BLaER1 (cell line): ENCODE measurements at regions not wholly inside any gene's neighbourhood (a gene's known extent, or its start where the extent isn't known, plus 50 kb on each side); places are given as distances from the start of the nearest gene placed in this dataset.

Source experiments
- H3K27ac ChIP-seq: shearing (Covaris generic); formaldehyde crosslinking; 2 replicates; pipeline ENCODE4 v1.8.1; 2022
- H3K27me3 ChIP-seq: shearing (Covaris generic); formaldehyde crosslinking; 2 replicates; pipeline ENCODE4 v1.8.1; 2022
- H3K36me3 ChIP-seq: shearing (Covaris generic); formaldehyde crosslinking; 2 replicates; pipeline ENCODE4 v1.8.1; 2022
- H3K4me1 ChIP-seq: shearing (Covaris generic); formaldehyde crosslinking; 2 replicates; pipeline ENCODE4 v1.8.1; 2022
- H3K4me2 ChIP-seq: shearing (Covaris generic); formaldehyde crosslinking; 2 replicates; pipeline ENCODE4 v1.8.1; 2022
- H3K4me3 ChIP-seq: shearing (Covaris generic); formaldehyde crosslinking; 2 replicates; pipeline ENCODE4 v1.8.1; 2022
- H3K9ac ChIP-seq: shearing (Covaris generic); formaldehyde crosslinking; 2 replicates; pipeline ENCODE4 v1.8.1; 2022
- H3K9me3 ChIP-seq: shearing (Covaris generic); formaldehyde crosslinking; 2 replicates; pipeline ENCODE4 v1.8.1; 2022
- H4K20me1 ChIP-seq: shearing (Covaris generic); formaldehyde crosslinking; 2 replicates; pipeline ENCODE4 v1.8.1; 2022
- Cebpa-rat ChIP-seq: shearing (Covaris generic); IDR thresholded peaks from 2 replicates; pipeline ENCODE4 v1.8.1; 2022

DNA sequence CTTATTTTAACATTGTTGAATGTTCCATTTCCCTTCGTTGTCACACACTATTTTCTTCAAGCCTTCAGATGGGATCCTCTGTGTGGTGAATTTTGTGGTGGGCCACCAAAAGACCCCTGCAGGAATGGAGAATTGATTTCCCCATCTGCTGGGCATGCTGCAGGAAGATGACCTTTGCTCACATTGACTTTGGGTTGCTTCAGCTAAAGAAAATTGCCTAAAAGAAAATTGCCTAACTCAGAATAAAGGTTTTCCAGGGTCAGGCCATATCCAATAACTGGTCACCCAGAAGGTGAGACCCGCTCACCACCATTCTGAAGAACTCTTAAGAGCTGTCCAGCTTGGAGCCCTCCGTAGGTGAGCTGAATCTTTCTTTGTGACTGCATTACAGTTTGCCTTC lies 192.5 kb downstream of the CDH7 start:
- Histone ChIP-seq H3K4me2 (no peak overlapping the region), H3K27ac (no peak overlapping the region), H4K20me1 (no peaks in the 10 kb centered on the region), H3K9ac (no peak overlapping the region), H3K36me3 (no peaks in the 10 kb centered on the region), H3K4me1 (no peaks in the 10 kb centered on the region), H3K27me3 (no peaks in the 10 kb centered on the region), H3K4me3 (no peak overlapping the region), H3K9me3 (no peaks in the 10 kb centered on the region)
- no peak for TF ChIP-seq Cebpa-rat

DNA sequence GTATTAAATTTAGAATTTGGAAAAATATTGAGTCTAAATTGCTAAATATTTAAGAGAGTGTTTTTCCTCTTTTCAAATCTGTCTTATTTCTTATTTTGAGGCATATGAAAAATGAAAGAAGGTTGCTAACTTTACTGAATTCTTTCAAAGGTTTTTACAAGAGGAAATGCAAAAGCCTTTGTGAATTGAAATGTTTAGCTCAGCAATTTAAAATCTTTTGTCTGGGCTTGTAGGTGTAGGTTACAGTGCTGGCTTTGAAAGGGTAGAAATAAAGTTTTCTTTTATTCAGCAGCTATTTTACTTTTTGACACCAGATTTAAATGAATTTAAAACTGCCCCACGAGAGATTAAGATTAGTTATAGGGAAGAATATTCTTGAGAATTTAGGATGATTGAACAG lies 192.0 kb downstream of the CDH7 start:
- no peak for TF ChIP-seq Cebpa-rat
- H3K9ac ChIP-seq, result no peak overlapping the region
- H3K4me3 ChIP-seq, result no peak overlapping the region
- H3K9me3 ChIP-seq, result no peaks in the 10 kb centered on the region
- H4K20me1 ChIP-seq, result no peaks in the 10 kb centered on the region
- H3K4me1 ChIP-seq, result no peaks in the 10 kb centered on the region
- H3K36me3 ChIP-seq, result no peaks in the 10 kb centered on the region
- H3K4me2 ChIP-seq, result no peak overlapping the region
- H3K27me3 ChIP-seq, result no peaks in the 10 kb centered on the region
- H3K27ac ChIP-seq, result no peak overlapping the region

DNA sequence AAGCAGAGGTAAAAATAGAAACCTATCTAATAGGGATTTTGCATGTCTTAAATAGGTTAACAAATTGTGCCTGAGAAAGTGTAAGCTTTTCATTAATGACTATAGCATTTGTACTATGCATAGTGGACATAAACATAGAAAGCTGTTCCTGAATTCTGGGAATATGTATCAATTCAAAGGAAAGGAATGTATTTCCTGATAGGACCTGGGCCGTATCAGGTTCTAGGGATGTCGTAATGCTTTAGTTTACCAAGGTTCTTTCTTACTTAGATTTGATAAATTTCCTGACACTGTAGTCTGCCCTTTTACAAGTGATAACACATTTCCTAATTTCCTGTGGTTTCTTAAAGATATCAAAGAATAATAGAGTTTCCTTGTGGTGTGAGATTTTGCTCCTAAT lies 191.3 kb downstream of the CDH7 start:
- H4K20me1 ChIP-seq, result no peaks in the 10 kb centered on the region
- H3K4me1 ChIP-seq, result no peaks in the 10 kb centered on the region
- no peak for TF ChIP-seq Cebpa-rat
- H3K9me3 ChIP-seq, result no peaks in the 10 kb centered on the region
- H3K4me2 ChIP-seq, result no peak overlapping the region
- no peak overlapping the region for H3K4me3 ChIP-seq
- no peaks in the 10 kb centered on the region for H3K36me3 ChIP-seq
- no peaks in the 10 kb centered on the region for H3K27me3 ChIP-seq
- no peak overlapping the region for H3K27ac ChIP-seq
- H3K9ac ChIP-seq, result no peak overlapping the region

DNA sequence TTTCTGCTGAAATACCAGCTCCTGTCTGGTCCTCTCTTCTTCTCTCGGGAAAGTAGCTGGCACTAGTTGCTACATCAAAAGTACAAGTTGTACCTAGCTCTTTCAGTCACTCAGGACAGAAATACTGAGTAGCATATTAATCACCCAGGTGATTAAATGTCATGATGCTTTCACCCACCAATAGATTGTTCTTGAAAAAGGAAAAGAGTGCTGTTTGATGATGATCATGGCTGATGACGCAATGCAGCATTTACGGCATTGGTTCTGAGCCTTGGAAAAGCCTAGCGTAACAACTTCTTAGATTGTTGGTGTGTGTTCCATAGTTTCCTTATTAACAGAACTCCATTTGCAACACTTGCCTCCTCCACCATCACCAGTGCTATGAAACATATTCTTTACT lies 190.7 kb downstream of the CDH7 start:
- Histone ChIP-seq H3K9me3 (no peaks in the 10 kb centered on the region), H3K27ac (no peak overlapping the region), H3K4me1 (no peaks in the 10 kb centered on the region), H3K4me2 (no peak overlapping the region), H3K36me3 (no peaks in the 10 kb centered on the region), H3K9ac (no peak overlapping the region), H3K27me3 (no peaks in the 10 kb centered on the region), H4K20me1 (no peaks in the 10 kb centered on the region), H3K4me3 (no peak overlapping the region)
- no peak for TF ChIP-seq Cebpa-rat
